Activated B cell treated with CpG ODN at 0.5 μM for 24 hours (primary cell): ENCODE measurements at regions not wholly inside any gene's neighbourhood (a gene's known extent, or its start where the extent isn't known, plus 50 kb on each side); places are given as distances from the start of the nearest gene placed in this dataset.

Experiments used
- ATAC-seq: fragments of 200-7000 bp; cut with Tn5 transposase; one replicate; pipeline ENCODE4 v1.10.0; 2021; ENCODE audit warnings: low read depth, mild to moderate bottlenecking, moderate library complexity
- CTCF ChIA-PET: fragments of 350-600 bp; sonication (Branson Sonifier 250); formaldehyde crosslinking; loops from one replicate; lab custom pipeline; 2021; ENCODE audit warnings: antibody characterized with exemption; lab: Charles Lee
- POLR2A ChIA-PET: fragments of 350-600 bp; sonication (Branson Sonifier 250); formaldehyde crosslinking; loops from one replicate; lab custom pipeline; 2021; ENCODE audit warnings: antibody characterized with exemption; lab: Charles Lee
- DNase-seq: peaks from one replicate; pipeline ENCODE4 v3.0.0; 2022
- H3K27ac Mint-ChIP-seq: one replicate; pipeline ENCODE4 v1.8.0; 2020; ENCODE audit warnings: mixed read lengths
- H3K27me3 Mint-ChIP-seq: one replicate; pipeline ENCODE4 v1.8.0; 2021; ENCODE audit warnings: mixed read lengths
- H3K36me3 Mint-ChIP-seq: one replicate; pipeline ENCODE4 v1.8.0; 2021; ENCODE audit warnings: low read depth, mixed read lengths
- H3K4me1 Mint-ChIP-seq: one replicate; pipeline ENCODE4 v1.8.0; 2021; ENCODE audit warnings: mixed read lengths
- H3K4me3 Mint-ChIP-seq: one replicate; pipeline ENCODE4 v1.8.0; 2020; ENCODE audit warnings: mild to moderate bottlenecking, mixed read lengths
- H3K9me3 Mint-ChIP-seq: one replicate; pipeline ENCODE4 v1.8.0; 2020; ENCODE audit warnings: mixed read lengths
- CTCF ChIP-seq: fragments of 200-600 bp; IDR thresholded peaks from one replicate; pipeline ENCODE4 v1.8.0; 2022; ENCODE audit warnings: antibody characterized with exemption, mild to moderate bottlenecking
- intact Hi-C: fragments of 100-400 bp; cut with micrococcal nuclease; formaldehyde crosslinking; loops from one replicate; pipeline ENCODE4 v1.15.1; 2024

- H3K27me3 Mint-ChIP-seq: no peaks in the 10 kb centered on the region
- DNase-seq (no peak), ATAC-seq (no peak)
- H3K27ac Mint-ChIP-seq: no peak overlapping the region
- TF ChIP-seq CTCF: no peak
- intact Hi-C loops: no loop called here
- H3K4me3 Mint-ChIP-seq: no peak overlapping the region
- no peaks in the 10 kb centered on the region for H3K36me3 Mint-ChIP-seq
- H3K9me3 Mint-ChIP-seq: no peaks in the 10 kb centered on the region
- H3K4me1 Mint-ChIP-seq: no peaks in the 10 kb centered on the region
- ChIA-PET POLR2A (no interaction called here), CTCF (no interaction called here)
Observed at GRCh38 chr4:79748835-79749234, 324.2 kb downstream of the ANTXR2 start.

- intact Hi-C loops: no loop called here
- CTCF ChIA-PET: no interaction called here
- no peaks in the 10 kb centered on the region for H3K36me3 Mint-ChIP-seq
- POLR2A ChIA-PET: no interaction called here
- ATAC-seq: no peak
- no peaks in the 10 kb centered on the region for H3K27me3 Mint-ChIP-seq
- no peak overlapping the region for H3K27ac Mint-ChIP-seq
- DNase-seq: no peak
- no peaks in the 10 kb centered on the region for H3K9me3 Mint-ChIP-seq
- H3K4me1 Mint-ChIP-seq: no peaks in the 10 kb centered on the region
- H3K4me3 Mint-ChIP-seq: no peak overlapping the region
- TF ChIP-seq CTCF: no peak
Observed at GRCh38 chr4:79747252-79747651, 325.8 kb downstream of the ANTXR2 start.

- Mint-ChIP-seq H3K27me3 (no peaks in the 10 kb centered on the region), H3K4me3 (no peak overlapping the region), H3K36me3 (no peaks in the 10 kb centered on the region), H3K4me1 (no peaks in the 10 kb centered on the region), H3K9me3 (no peaks in the 10 kb centered on the region), H3K27ac (no peak overlapping the region)
- TF ChIP-seq CTCF: no peak
- POLR2A ChIA-PET: no interaction called here
- DNase-seq (no peak), ATAC-seq (no peak)
- CTCF ChIA-PET: no interaction called here
- intact Hi-C loops: no loop called here
Observed at GRCh38 chr4:79743014-79743413, 330.0 kb downstream of the ANTXR2 start.

GRCh38 chr4:79739912-79740311 is 331.9 kb upstream of the GK2 start:
- Mint-ChIP-seq H3K27me3 (no peaks in the 10 kb centered on the region), H3K4me3 (no peak overlapping the region), H3K4me1 (no peaks in the 10 kb centered on the region), H3K9me3 (no peaks in the 10 kb centered on the region), H3K27ac (no peak overlapping the region), H3K36me3 (no peaks in the 10 kb centered on the region)
- no peak for DNase-seq
- POLR2A ChIA-PET: no interaction called here
- CTCF ChIA-PET: no interaction called here
- intact Hi-C loops: no loop called here
- no peak for TF ChIP-seq CTCF
- ATAC-seq: no peak

- no peak for TF ChIP-seq CTCF
- ATAC-seq (no peak), DNase-seq (no peak)
- Mint-ChIP-seq H3K27me3 (no peaks in the 10 kb centered on the region), H3K4me1 (no peaks in the 10 kb centered on the region), H3K36me3 (no peaks in the 10 kb centered on the region), H3K27ac (no peak overlapping the region), H3K4me3 (no peak overlapping the region), H3K9me3 (no peaks in the 10 kb centered on the region)
- ChIA-PET POLR2A (no interaction called here), CTCF (no interaction called here)
- intact Hi-C loops: no loop called here
Observed at GRCh38 chr4:79723507-79723906, 315.5 kb upstream of the GK2 start.
